Tibial artery (tissue), 4 donors: ENCODE measurements at regions not wholly inside any gene's neighbourhood (a gene's known extent, or its start where the extent isn't known, plus 50 kb on each side); places are given as distances from the start of the nearest gene placed in this dataset.

Source experiments
- DNase-seq, 2 donors: peaks; one replicate each; pipeline ENCODE4 v3.0.0-alpha.2; 2019
- H3K27ac ChIP-seq, 2 donors: fragments of 200-600 bp; sonication (generic) in 1 of 2; 1 replicate in 1 of 2; 2 replicates in 1 of 2; pipeline ENCODE4 v1.5.1; 2018 to 2019; ENCODE audit warnings: mild to moderate bottlenecking in 1 of 2
- H3K27me3 ChIP-seq, 2 donors: fragments of 200-600 bp; sonication (generic) in 1 of 2; one replicate each; pipeline versions ENCODE4 v1.5.1 to v1.6.0; 2016 to 2019
- H3K36me3 ChIP-seq, 3 donors: fragments of 200-600 bp; sonication (generic) in 2 of 3; one replicate each; pipeline ENCODE4 v1.5.1; 2016 to 2019; ENCODE audit warnings: mild to moderate bottlenecking in 2 of 3
- H3K4me1 ChIP-seq, 4 donors: fragments of 200-600 bp; sonication (generic) in 2 of 4; 1 replicate in 3 of 4; 2 replicates in 1 of 4; pipeline ENCODE4 v1.5.1; 2016 to 2019
- H3K4me3 ChIP-seq, 2 donors: fragments of 200-600 bp; sonication (generic) in 1 of 2; 1 replicate in 1 of 2; 2 replicates in 1 of 2; pipeline ENCODE4 v1.5.1; 2018 to 2019; ENCODE audit warnings: mild to moderate bottlenecking in 2 of 2
- H3K9me3 ChIP-seq, 3 donors: fragments of 200-600 bp; sonication (generic) in 1 of 3; one replicate each; pipeline ENCODE4 v1.5.1; 2016 to 2019
- CTCF ChIP-seq, 2 experiments: fragments of 200-600 bp in 1 of 2; fragments of 450-650 bp in 1 of 2; IDR thresholded peaks; one replicate each; pipeline ENCODE4 v1.5.1; 2017 to 2019; ENCODE audit warnings: antibody characterized with exemption in 2 of 2, mild to moderate bottlenecking in 1 of 2, moderate library complexity in 1 of 2
- intact Hi-C: fragments of 100-400 bp; cut with DNase I; formaldehyde crosslinking; loops from one replicate; pipeline ENCODE4 v1.15.0; 2023; ENCODE audit warnings: low total_unique reads

GRCh38 chr4:11158971-11159370 is 269.7 kb downstream of the HS3ST1 start:
- DNase-seq, result no peak
- intact Hi-C loops, result no loop called here
- TF ChIP-seq CTCF (IDR thresholded peaks at IDR 0.05), result no peak
- Histone ChIP-seq H3K27me3 (no peaks in the 10 kb centered on the region), H3K36me3 (no peaks in the 10 kb centered on the region), H3K27ac (no peak overlapping the region), H3K9me3 (no peaks in the 10 kb centered on the region), H3K4me1 (no peaks in the 10 kb centered on the region), H3K4me3 (no peak overlapping the region)

- Histone ChIP-seq H3K27me3 (no peaks in the 10 kb centered on the region), H3K4me1 (no peaks in the 10 kb centered on the region), H3K27ac (no peak overlapping the region), H3K9me3 (no peaks in the 10 kb centered on the region), H3K36me3 (no peaks in the 10 kb centered on the region), H3K4me3 (no peak overlapping the region)
- intact Hi-C loops, result no loop called here
- no peak for TF ChIP-seq CTCF (IDR thresholded peaks at IDR 0.05)
- no peak for DNase-seq
Measured at GRCh38 chr4:11155208-11155867, 273.4 kb downstream of the HS3ST1 start.

GRCh38 chr4:11153171-11153750 is 275.4 kb downstream of the HS3ST1 start:
- Histone ChIP-seq H3K9me3 (no peaks in the 10 kb centered on the region), H3K36me3 (no peaks in the 10 kb centered on the region), H3K27ac (no peak overlapping the region), H3K27me3 (no peaks in the 10 kb centered on the region), H3K4me1 (no peaks in the 10 kb centered on the region), H3K4me3 (no peak overlapping the region)
- no peak for TF ChIP-seq CTCF (IDR thresholded peaks at IDR 0.05)
- intact Hi-C loops, result no loop called here
- no peak for DNase-seq

- DNase-seq, result no peak
- no peaks in the 10 kb centered on the region for H3K27me3 ChIP-seq
- H3K4me1 ChIP-seq, result no peaks in the 10 kb centered on the region
- no peaks in the 10 kb centered on the region for H3K36me3 ChIP-seq
- H3K4me3 ChIP-seq, result no peak overlapping the region
- no peak overlapping the region for H3K27ac ChIP-seq
- TF ChIP-seq CTCF (IDR thresholded peaks at IDR 0.05), result no peak
- intact Hi-C loops, result no loop called here
- H3K9me3 ChIP-seq, result no peaks in the 10 kb centered on the region
Measured at GRCh38 chr4:11152684-11153083, 276.0 kb downstream of the HS3ST1 start.

GRCh38 chr4:11151500-11151899 is 277.2 kb downstream of the HS3ST1 start:
- Histone ChIP-seq H3K4me1 (no peaks in the 10 kb centered on the region), H3K9me3 (no peaks in the 10 kb centered on the region), H3K27ac (no peak overlapping the region), H3K36me3 (no peaks in the 10 kb centered on the region), H3K27me3 (no peaks in the 10 kb centered on the region), H3K4me3 (no peak overlapping the region)
- DNase-seq, result no peak
- TF ChIP-seq CTCF (IDR thresholded peaks at IDR 0.05), result no peak
- intact Hi-C loops, result no loop called here
